ENCODE measurements at regions not wholly inside any gene's neighbourhood (a gene's known extent, or its start where the extent isn't known, plus 50 kb on each side); places are given as distances from the start of the nearest gene placed in this dataset.
"Not testable (repeated sequence)": the region's sequence is repeated elsewhere in the genome, so short reads cannot be mapped to it uniquely, and the experiment has no call there.

- TF ChIP-seq POLR2A (IDR thresholded peaks at IDR 0.05) = no peak
- no peak for TF ChIP-seq CTCF (IDR thresholded peaks at IDR 0.05)
- Histone ChIP-seq H3K4me1 (no peaks in the 10 kb centered on the region), H3K4me3 (no peak overlapping the region), H3K27me3 (no peaks in the 10 kb centered on the region), H3K9me3 (no peaks in the 10 kb centered on the region), H3K36me3 (no peaks in the 10 kb centered on the region), H3K27ac (no peak overlapping the region)
- no peak for DNase-seq
Observed at GRCh38 chr2:209305746-209306196, 118.1 kb upstream of the MAP2 start.

GRCh38 chr2:209307161-209308001, 116.5 kb upstream of the MAP2 start:
- TF ChIP-seq CTCF (IDR thresholded peaks at IDR 0.05) = no peak
- TF ChIP-seq POLR2A (IDR thresholded peaks at IDR 0.05) = no peak
- no peak for DNase-seq
- H3K4me1 ChIP-seq = no peaks in the 10 kb centered on the region
- no peak overlapping the region for H3K27ac ChIP-seq
- H3K9me3 ChIP-seq = no peaks in the 10 kb centered on the region
- no peaks in the 10 kb centered on the region for H3K27me3 ChIP-seq
- H3K4me3 ChIP-seq = no peak overlapping the region
- no peaks in the 10 kb centered on the region for H3K36me3 ChIP-seq

- Histone ChIP-seq H3K9me3 (no peaks in the 10 kb centered on the region), H3K36me3 (no peaks in the 10 kb centered on the region), H3K27me3 (no peaks in the 10 kb centered on the region), H3K4me1 (no peaks in the 10 kb centered on the region), H3K27ac (no peak overlapping the region), H3K4me3 (no peak overlapping the region)
- DNase-seq = no peak
- TF ChIP-seq CTCF (IDR thresholded peaks at IDR 0.05) (no peak), POLR2A (IDR thresholded peaks at IDR 0.05) (no peak)
Observed at GRCh38 chr2:209308415-209308814, 115.4 kb upstream of the MAP2 start.

DNA sequence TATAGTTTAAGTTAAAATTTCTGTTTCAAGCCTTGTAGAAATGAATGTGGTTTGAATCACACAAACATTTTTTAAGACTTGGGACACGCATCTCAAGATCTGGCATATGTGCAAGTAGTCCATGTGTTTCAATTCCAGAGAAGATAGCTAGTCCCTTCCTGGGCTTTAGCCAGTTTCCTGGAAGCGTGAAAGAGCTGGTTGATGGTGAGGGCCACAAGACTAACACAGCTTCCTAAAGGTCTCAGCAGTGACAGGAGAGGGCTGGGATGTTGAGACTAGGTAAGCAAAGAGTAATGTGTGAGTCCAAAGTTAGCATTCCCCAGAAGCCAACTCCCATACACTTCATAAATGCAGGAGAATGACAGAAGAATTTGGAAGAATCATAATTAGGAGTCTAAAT, 111.9 kb upstream of the MAP2 start:
- no peaks in the 10 kb centered on the region for H3K4me1 ChIP-seq
- no peak for DNase-seq
- H3K36me3 ChIP-seq = no peaks in the 10 kb centered on the region
- no peak for TF ChIP-seq POLR2A (IDR thresholded peaks at IDR 0.05)
- no peak for TF ChIP-seq CTCF (IDR thresholded peaks at IDR 0.05)
- H3K4me3 ChIP-seq = no peak overlapping the region
- no peaks in the 10 kb centered on the region for H3K27me3 ChIP-seq
- H3K9me3 ChIP-seq = no peaks in the 10 kb centered on the region
- H3K27ac ChIP-seq = no peak overlapping the region

DNA sequence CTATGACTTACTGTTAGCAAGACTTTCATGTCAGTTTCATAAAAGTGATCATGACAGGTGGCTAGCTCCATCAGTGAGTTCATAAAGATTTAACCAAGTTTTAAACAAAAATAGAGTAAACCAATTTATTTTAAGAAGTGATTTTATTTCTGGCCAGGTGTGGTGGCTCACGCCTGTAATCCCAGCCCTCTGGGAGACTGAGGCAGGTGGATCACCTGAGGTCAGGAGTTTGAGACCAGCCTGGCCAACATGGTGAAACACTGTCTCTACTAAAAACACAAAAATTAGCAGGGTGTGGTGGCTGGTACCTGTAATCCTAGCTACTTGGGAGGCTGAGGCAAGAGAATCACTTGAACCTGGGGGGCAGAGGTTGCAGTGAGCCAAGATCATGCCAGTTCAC, 111.4 kb upstream of the MAP2 start:
- H3K36me3 ChIP-seq, H3K4me1 ChIP-seq, H3K27ac ChIP-seq, H3K27me3 ChIP-seq, DNase-seq, H3K4me3 ChIP-seq, H3K9me3 ChIP-seq: not testable (repeated sequence)

DNA sequence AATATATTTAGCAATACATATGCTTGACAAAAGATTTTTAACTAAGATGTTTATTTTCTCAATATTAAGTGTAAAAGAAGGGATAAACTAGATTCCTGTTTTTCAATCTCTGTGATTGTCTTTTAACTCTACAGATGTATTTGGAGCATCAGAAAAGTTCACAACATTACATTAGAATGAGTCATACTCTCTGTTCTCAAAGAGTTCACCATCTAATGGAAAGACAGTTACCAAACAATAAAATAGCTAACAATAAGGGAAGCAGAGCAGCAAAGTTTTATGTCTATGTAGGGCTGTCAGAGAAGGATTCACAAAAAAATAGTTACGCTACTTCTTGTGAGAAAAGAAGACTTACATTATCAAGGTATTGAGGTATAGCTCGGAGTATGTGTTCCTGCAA, 109.2 kb upstream of the MAP2 start:
- H3K27me3 ChIP-seq = no peaks in the 10 kb centered on the region
- no peak overlapping the region for H3K27ac ChIP-seq
- H3K4me1 ChIP-seq = no peaks in the 10 kb centered on the region
- no peak for TF ChIP-seq CTCF (IDR thresholded peaks at IDR 0.05)
- TF ChIP-seq POLR2A (IDR thresholded peaks at IDR 0.05) = no peak
- no peaks in the 10 kb centered on the region for H3K36me3 ChIP-seq
- no peaks in the 10 kb centered on the region for H3K9me3 ChIP-seq
- no peak for DNase-seq
- H3K4me3 ChIP-seq = no peak overlapping the region

Data from Peyer's patch (tissue), 4 donors.